ENCODE measurements at regions not wholly inside any gene's neighbourhood (a gene's known extent, or its start where the extent isn't known, plus 50 kb on each side); places are given as distances from the start of the nearest gene placed in this dataset.

GRCh38 chr4:156695163-156695562 lies 276.4 kb downstream of the PDGFC start:
- TF ChIP-seq CTCF (conservative IDR thresholded peaks at IDR 0.05): no peak
- TF ChIP-seq EZH2 (IDR thresholded peaks at IDR 0.05; ENCODE audit: low read depth): no peak
